Glutamatergic neuron (in vitro differentiated cells): ENCODE measurements at regions not wholly inside any gene's neighbourhood (a gene's known extent, or its start where the extent isn't known, plus 50 kb on each side); places are given as distances from the start of the nearest gene placed in this dataset.

Experiments
- DNase-seq: peaks from one replicate; pipeline ENCODE4 v3.0.0; 2022
- H3K27ac Mint-ChIP-seq: one replicate; pipeline ENCODE4 v1.8.0; 2020; ENCODE audit warnings: mild to moderate bottlenecking, mixed read lengths, inconsistent platforms; ENCODE audit not compliant: unreplicated experiment
- H3K27me3 Mint-ChIP-seq: one replicate; pipeline ENCODE4 v1.8.0; 2020; ENCODE audit warnings: mild to moderate bottlenecking, moderate library complexity, mixed read lengths, inconsistent platforms; ENCODE audit not compliant: unreplicated experiment
- H3K36me3 Mint-ChIP-seq: one replicate; pipeline ENCODE4 v1.8.0; 2020; ENCODE audit warnings: mild to moderate bottlenecking, mixed read lengths, inconsistent platforms; ENCODE audit not compliant: unreplicated experiment
- H3K4me1 Mint-ChIP-seq: one replicate; pipeline ENCODE4 v1.8.0; 2020; ENCODE audit warnings: mild to moderate bottlenecking, low read depth, mixed read lengths, inconsistent platforms; ENCODE audit not compliant: unreplicated experiment
- H3K4me3 Mint-ChIP-seq: one replicate; pipeline ENCODE4 v1.8.0; 2020; ENCODE audit warnings: mild to moderate bottlenecking, mixed read lengths, inconsistent platforms; ENCODE audit not compliant: unreplicated experiment
- H3K9me3 Mint-ChIP-seq: one replicate; pipeline ENCODE4 v1.8.0; 2020; ENCODE audit warnings: mild to moderate bottlenecking, moderate library complexity, mixed read lengths, inconsistent platforms; ENCODE audit not compliant: unreplicated experiment
- TF ChIP-seq, protein P1 (sequence below): fragments of 200-600 bp; sonication (generic); IDR thresholded peaks from one replicate; pipeline ENCODE4 v1.5.0; 2021; ENCODE audit not compliant: partially characterized antibody, unreplicated experiment

GRCh38 chr4:135210341-135210740 lies 1008.8 kb upstream of the PABPC4L start:
- Mint-ChIP-seq H3K36me3 (no peaks in the 10 kb centered on the region), H3K9me3 (no peaks in the 10 kb centered on the region), H3K4me3 (no peak overlapping the region), H3K27ac (no peak overlapping the region), H3K4me1 (no peaks in the 10 kb centered on the region), H3K27me3 (no peaks in the 10 kb centered on the region)
- TF ChIP-seq, protein P1, sequence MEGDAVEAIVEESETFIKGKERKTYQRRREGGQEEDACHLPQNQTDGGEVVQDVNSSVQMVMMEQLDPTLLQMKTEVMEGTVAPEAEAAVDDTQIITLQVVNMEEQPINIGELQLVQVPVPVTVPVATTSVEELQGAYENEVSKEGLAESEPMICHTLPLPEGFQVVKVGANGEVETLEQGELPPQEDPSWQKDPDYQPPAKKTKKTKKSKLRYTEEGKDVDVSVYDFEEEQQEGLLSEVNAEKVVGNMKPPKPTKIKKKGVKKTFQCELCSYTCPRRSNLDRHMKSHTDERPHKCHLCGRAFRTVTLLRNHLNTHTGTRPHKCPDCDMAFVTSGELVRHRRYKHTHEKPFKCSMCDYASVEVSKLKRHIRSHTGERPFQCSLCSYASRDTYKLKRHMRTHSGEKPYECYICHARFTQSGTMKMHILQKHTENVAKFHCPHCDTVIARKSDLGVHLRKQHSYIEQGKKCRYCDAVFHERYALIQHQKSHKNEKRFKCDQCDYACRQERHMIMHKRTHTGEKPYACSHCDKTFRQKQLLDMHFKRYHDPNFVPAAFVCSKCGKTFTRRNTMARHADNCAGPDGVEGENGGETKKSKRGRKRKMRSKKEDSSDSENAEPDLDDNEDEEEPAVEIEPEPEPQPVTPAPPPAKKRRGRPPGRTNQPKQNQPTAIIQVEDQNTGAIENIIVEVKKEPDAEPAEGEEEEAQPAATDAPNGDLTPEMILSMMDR: no peak
- no peak for DNase-seq

DNA sequence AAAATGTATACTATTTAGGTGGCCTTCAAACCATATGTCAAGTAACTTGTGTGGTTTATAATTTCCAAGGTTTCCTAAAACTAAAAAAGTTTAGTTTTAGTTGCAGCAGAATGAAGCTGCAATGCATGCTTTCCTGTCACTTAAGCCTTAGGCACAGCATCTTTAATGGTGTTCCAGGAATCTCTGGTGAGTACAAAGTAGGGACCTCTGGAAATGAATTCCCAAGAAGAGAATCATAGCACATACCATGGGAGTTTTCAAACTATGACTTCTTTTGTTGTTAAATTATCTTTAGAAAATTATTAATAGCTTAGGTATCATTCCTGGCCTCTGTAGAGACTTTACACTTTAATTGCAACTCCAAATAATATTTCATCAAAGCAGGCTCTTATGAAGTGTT lies 1005.9 kb upstream of the PABPC4L start:
- H3K4me3 Mint-ChIP-seq: no peak overlapping the region
- no peaks in the 10 kb centered on the region for H3K4me1 Mint-ChIP-seq
- no peak for DNase-seq
- no peaks in the 10 kb centered on the region for H3K9me3 Mint-ChIP-seq
- TF ChIP-seq, protein P1: no peak
- no peak overlapping the region for H3K27ac Mint-ChIP-seq
- H3K27me3 Mint-ChIP-seq: no peaks in the 10 kb centered on the region
- H3K36me3 Mint-ChIP-seq: no peaks in the 10 kb centered on the region

- no peak overlapping the region for H3K27ac Mint-ChIP-seq
- H3K4me1 Mint-ChIP-seq: no peaks in the 10 kb centered on the region
- no peaks in the 10 kb centered on the region for H3K36me3 Mint-ChIP-seq
- TF ChIP-seq, protein P1: no peak
- H3K27me3 Mint-ChIP-seq: no peaks in the 10 kb centered on the region
- H3K9me3 Mint-ChIP-seq: no peaks in the 10 kb centered on the region
- no peak for DNase-seq
- H3K4me3 Mint-ChIP-seq: no peak overlapping the region
Measured at GRCh38 chr4:135204311-135204710, 1002.7 kb upstream of the PABPC4L start.

GRCh38 chr4:135201081-135201480 lies 999.5 kb upstream of the PABPC4L start:
- TF ChIP-seq, protein P1: no peak
- Mint-ChIP-seq H3K27me3 (no peaks in the 10 kb centered on the region), H3K9me3 (no peaks in the 10 kb centered on the region), H3K4me3 (no peak overlapping the region), H3K4me1 (no peaks in the 10 kb centered on the region), H3K36me3 (no peaks in the 10 kb centered on the region), H3K27ac (no peak overlapping the region)
- no peak for DNase-seq

DNA sequence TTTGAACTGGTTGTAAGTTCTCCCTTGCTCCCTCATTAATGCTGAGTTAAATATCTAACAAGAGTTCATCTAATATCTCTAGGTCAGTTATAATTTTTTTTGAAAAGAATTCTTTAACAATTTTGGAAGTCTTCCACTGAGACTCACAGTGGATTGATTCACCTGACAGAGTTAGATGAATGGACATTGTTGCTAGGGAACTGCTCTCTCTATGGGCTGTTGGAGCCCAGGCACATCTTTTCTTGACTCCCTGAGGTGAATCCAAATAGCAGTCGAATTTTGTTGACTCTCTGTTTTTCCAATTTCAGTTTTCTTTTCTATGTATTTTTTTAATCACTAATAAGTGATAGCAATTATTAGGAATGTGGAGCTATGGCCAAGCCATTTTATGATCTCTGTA lies 996.1 kb upstream of the PABPC4L start:
- Mint-ChIP-seq H3K36me3 (no peaks in the 10 kb centered on the region), H3K27ac (no peak overlapping the region), H3K9me3 (no peaks in the 10 kb centered on the region), H3K27me3 (no peaks in the 10 kb centered on the region), H3K4me3 (no peak overlapping the region), H3K4me1 (no peaks in the 10 kb centered on the region)
- TF ChIP-seq, protein P1: no peak
- DNase-seq: no peak
